HG02642 (cell line): ENCODE measurements at regions not wholly inside any gene's neighbourhood (a gene's known extent, or its start where the extent isn't known, plus 50 kb on each side); places are given as distances from the start of the nearest gene placed in this dataset.
"Not testable (repeated sequence)": the region's sequence is repeated elsewhere in the genome, so short reads cannot be mapped to it uniquely, and the experiment has no call there.

Source experiments
- ATAC-seq: cut with Tn5 transposase; IDR thresholded peaks from one replicate; pipeline ENCODE4 v1.9.1; 2021; ENCODE audit warnings: mild to moderate bottlenecking; ENCODE audit not compliant: unreplicated experiment, poor library complexity

- ATAC-seq = no peak
Observed at GRCh38 chr5:155807884-155808576, 518.9 kb upstream of the SGCD start.

GRCh38 chr5:155815248-155815647 lies 511.7 kb upstream of the SGCD start:
- ATAC-seq = no peak

GRCh38 chr5:155822177-155822576 lies 504.8 kb upstream of the SGCD start:
- no peak for ATAC-seq

- ATAC-seq = no peak
Observed at GRCh38 chr5:155826611-155827507, 500.1 kb upstream of the SGCD start.

DNA sequence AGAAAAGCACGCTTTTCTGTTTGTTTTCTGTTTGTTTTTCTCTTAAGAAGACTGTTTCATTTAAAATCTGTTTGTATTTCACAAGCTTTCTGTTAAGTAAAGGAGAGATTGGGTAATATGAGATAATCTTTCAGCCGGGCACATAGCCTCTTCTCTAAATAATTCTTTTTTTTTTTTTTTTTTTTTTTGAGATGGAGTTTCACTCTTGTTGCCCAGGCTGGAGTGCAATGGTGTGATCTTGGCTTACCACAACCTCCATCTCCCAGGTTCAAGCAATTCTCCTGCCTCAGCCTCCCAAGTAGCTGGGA lies 499.5 kb upstream of the SGCD start:
- ATAC-seq = not testable (repeated sequence)

GRCh38 chr5:155827949-155828348 lies 499.0 kb upstream of the SGCD start:
- peak; percentile 75 for ATAC-seq

GRCh38 chr5:155831491-155831890 lies 495.5 kb upstream of the SGCD start:
- ATAC-seq = no peak

DNA sequence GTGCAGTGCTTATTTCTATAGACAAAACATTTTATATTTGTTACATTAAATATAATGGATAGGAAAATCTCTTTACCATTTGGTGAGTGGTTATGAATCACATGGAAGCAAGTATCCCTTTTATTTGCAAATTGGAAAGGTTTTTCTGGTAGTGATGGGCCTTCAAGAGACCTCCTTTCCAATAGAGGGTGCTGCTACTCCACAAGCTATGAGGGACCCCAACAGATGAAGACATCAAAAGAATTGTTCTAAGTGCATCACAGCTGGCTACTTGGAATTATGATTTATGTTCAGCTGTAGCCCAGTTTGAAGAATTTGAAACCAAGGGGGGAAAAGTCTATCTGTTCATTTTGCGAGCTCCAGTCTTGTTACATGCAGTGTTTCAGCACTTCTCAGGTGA lies 493.7 kb upstream of the SGCD start:
- ATAC-seq = no peak

- ATAC-seq = no peak
Observed at GRCh38 chr5:155834271-155834975, 492.5 kb upstream of the SGCD start.

- ATAC-seq = no peak
Observed at GRCh38 chr5:155836089-155836803, 490.7 kb upstream of the SGCD start.

GRCh38 chr5:155838394-155838793 lies 488.6 kb upstream of the SGCD start:
- no peak for ATAC-seq

DNA sequence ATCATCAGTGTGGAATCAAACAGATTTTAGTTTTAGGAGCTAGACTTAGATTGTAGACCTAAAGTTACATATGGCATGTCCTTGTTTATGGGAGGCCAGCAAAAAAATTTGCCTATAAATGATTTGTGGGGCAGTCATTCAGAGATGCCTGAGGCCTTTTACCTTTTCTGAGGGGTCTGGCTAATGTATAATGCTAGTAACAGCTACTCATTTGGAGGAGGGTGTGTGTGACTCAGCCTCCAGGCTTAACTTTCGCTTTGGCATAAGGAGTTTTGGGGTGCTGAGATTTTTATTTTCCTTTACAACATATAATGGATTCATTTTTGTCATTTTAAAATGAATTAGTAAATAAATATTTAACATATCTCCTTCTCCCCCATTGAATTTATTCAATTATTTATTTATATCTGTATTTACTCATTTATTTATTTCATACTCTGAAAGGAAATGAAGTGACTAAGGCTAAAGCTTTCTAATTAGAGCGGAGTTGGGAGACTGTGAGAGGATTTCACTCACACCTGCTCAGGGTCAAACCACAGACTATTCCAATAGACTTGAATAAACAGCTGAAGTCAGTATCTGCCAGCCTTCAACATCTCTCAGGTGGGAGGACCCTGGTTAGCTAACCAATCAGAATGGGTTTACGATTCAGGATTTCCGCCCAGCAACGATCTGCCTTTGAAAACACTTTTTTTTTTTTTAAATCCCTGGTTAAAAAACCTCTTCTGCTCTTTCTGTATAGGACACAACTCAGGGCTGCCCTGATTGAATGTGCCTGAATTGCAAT lies 487.5 kb upstream of the SGCD start:
- ATAC-seq = no peak

DNA sequence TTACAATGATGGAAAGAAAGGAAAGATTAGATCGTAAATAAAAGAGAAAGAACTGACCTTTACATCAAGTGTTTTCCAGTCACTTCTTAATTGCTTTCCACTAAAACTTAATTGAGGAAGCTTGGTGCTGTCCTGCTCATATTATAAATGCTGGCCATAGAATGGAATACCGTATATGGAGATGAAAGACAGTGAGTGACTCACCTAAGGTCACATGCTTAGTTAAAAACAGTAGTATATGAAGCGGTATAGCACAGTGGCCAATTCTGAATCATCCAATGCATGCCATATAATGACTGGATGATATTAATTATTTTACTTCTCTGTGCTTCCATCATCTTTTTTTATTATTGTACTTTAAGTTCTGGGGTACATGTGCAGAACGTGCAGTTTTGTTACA lies 482.4 kb upstream of the SGCD start:
- no peak for ATAC-seq

- no peak for ATAC-seq
Observed at GRCh38 chr5:155850370-155850769, 476.6 kb upstream of the SGCD start.

DNA sequence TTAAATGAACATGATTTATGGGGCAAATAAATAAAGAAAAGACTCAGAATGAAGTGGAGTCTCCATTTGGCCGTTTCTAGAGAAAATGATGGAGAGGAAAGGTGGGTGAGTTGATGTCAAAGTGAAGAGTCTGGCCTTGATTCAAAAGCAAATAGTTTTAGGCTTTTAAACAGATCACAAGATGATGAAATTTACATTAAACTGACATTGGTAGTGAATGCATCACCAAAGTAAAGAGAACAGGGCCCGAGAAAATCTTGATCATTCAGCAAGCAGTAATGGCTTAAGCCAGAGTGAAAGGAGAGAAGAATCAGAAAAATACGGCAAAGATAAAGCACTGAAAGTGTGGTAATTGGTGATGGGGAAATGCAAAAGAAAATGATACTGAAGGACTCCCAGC lies 460.0 kb upstream of the SGCD start:
- no peak for ATAC-seq

- ATAC-seq = no peak
Observed at GRCh38 chr5:155867522-155868088, 459.4 kb upstream of the SGCD start.

DNA sequence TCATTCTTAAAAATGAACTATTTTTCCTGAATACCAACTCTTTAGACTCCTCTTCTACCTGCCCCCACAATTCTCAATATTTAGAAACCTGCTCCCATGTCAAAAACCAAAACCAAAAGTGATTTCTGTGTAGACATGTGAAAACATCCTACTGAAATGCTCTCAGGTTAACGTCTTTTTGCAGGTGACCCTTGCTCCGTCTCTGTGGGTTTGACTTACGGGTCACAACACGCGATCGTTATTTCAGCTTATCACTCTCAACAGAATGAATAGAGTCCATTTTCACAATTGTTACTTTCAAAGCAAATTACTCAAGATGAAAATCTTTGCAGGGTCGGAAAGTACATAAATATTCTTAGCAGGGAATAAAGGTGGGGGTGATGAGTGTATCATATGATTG lies 456.3 kb upstream of the SGCD start:
- no peak for ATAC-seq

GRCh38 chr5:155871623-155872022 lies 455.3 kb upstream of the SGCD start:
- ATAC-seq = no peak

GRCh38 chr5:155872629-155873220 lies 454.2 kb upstream of the SGCD start:
- no peak for ATAC-seq
